ENCODE measurements at regions not wholly inside any gene's neighbourhood (a gene's known extent, or its start where the extent isn't known, plus 50 kb on each side); places are given as distances from the start of the nearest gene placed in this dataset.

GRCh38 chr11:69238573-69239351, 55.2 kb upstream of the MYEOV start (continued):
- TF ChIP-seq, protein P1, sequence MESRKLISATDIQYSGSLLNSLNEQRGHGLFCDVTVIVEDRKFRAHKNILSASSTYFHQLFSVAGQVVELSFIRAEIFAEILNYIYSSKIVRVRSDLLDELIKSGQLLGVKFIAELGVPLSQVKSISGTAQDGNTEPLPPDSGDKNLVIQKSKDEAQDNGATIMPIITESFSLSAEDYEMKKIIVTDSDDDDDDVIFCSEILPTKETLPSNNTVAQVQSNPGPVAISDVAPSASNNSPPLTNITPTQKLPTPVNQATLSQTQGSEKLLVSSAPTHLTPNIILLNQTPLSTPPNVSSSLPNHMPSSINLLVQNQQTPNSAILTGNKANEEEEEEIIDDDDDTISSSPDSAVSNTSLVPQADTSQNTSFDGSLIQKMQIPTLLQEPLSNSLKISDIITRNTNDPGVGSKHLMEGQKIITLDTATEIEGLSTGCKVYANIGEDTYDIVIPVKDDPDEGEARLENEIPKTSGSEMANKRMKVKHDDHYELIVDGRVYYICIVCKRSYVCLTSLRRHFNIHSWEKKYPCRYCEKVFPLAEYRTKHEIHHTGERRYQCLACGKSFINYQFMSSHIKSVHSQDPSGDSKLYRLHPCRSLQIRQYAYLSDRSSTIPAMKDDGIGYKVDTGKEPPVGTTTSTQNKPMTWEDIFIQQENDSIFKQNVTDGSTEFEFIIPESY (IDR thresholded peaks at IDR 0.05; ENCODE audit: extremely low read depth, insufficient replicate concordance, low read length): no peak
- no peak for TF ChIP-seq SRF (IDR thresholded peaks at IDR 0.05; ENCODE audit: low read depth)
- TF ChIP-seq SP1 (IDR thresholded peaks at IDR 0.05; ENCODE audit: low read depth): no peak
- TF ChIP-seq POLR2AphosphoS5 (IDR thresholded peaks at IDR 0.05; ENCODE audit: low read depth, low read length): no peak
- TF ChIP-seq, protein P2, sequence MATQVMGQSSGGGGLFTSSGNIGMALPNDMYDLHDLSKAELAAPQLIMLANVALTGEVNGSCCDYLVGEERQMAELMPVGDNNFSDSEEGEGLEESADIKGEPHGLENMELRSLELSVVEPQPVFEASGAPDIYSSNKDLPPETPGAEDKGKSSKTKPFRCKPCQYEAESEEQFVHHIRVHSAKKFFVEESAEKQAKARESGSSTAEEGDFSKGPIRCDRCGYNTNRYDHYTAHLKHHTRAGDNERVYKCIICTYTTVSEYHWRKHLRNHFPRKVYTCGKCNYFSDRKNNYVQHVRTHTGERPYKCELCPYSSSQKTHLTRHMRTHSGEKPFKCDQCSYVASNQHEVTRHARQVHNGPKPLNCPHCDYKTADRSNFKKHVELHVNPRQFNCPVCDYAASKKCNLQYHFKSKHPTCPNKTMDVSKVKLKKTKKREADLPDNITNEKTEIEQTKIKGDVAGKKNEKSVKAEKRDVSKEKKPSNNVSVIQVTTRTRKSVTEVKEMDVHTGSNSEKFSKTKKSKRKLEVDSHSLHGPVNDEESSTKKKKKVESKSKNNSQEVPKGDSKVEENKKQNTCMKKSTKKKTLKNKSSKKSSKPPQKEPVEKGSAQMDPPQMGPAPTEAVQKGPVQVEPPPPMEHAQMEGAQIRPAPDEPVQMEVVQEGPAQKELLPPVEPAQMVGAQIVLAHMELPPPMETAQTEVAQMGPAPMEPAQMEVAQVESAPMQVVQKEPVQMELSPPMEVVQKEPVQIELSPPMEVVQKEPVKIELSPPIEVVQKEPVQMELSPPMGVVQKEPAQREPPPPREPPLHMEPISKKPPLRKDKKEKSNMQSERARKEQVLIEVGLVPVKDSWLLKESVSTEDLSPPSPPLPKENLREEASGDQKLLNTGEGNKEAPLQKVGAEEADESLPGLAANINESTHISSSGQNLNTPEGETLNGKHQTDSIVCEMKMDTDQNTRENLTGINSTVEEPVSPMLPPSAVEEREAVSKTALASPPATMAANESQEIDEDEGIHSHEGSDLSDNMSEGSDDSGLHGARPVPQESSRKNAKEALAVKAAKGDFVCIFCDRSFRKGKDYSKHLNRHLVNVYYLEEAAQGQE (IDR thresholded peaks at IDR 0.05; ENCODE audit: low read depth): no peak
- TF ChIP-seq JUND (IDR thresholded peaks at IDR 0.05): no peak
- no peak for TF ChIP-seq EGR1 (IDR thresholded peaks at IDR 0.05; ENCODE audit: low read depth)
- TF ChIP-seq FOSL1 (IDR thresholded peaks at IDR 0.05; ENCODE audit: low read depth): no peak
- TF ChIP-seq SIN3A (IDR thresholded peaks at IDR 0.05; ENCODE audit: low read depth): no peak
- TF ChIP-seq, protein P3, sequence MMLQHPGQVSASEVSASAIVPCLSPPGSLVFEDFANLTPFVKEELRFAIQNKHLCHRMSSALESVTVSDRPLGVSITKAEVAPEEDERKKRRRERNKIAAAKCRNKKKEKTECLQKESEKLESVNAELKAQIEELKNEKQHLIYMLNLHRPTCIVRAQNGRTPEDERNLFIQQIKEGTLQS (IDR thresholded peaks at IDR 0.05): no peak
